CD4-positive, alpha-beta T cell treated with Interleukin-15 for 4 hours (primary cell): ENCODE measurements at regions not wholly inside any gene's neighbourhood (a gene's known extent, or its start where the extent isn't known, plus 50 kb on each side); places are given as distances from the start of the nearest gene placed in this dataset.

Experiments used
- DNase-seq: peaks from one replicate; pipeline ENCODE4 v3.0.0-alpha.2; 2020; ENCODE audit warnings: low spot score

GRCh38 chr4:66693694-66694093, 851.6 kb downstream of the CENPC start:
- DNase-seq: no peak

- no peak for DNase-seq
These were observed 854.2 kb downstream of the CENPC start for GRCh38 chr4:66691101-66691500.

- no peak for DNase-seq
These were observed 856.6 kb downstream of the CENPC start for GRCh38 chr4:66688674-66689073.

GRCh38 chr4:66687459-66687858, 857.8 kb downstream of the CENPC start:
- no peak for DNase-seq

GRCh38 chr4:66681962-66682361, 863.3 kb downstream of the CENPC start:
- DNase-seq: no peak

GRCh38 chr4:66667249-66667648, 878.1 kb downstream of the CENPC start:
- DNase-seq: no peak

GRCh38 chr4:66662620-66663019, 882.7 kb downstream of the CENPC start:
- no peak for DNase-seq

GRCh38 chr4:66658809-66659208, 886.5 kb downstream of the CENPC start:
- no peak for DNase-seq

- DNase-seq: no peak
These were observed 889.8 kb downstream of the CENPC start for GRCh38 chr4:66655505-66655904.

- DNase-seq: no peak
These were observed 891.4 kb downstream of the CENPC start for GRCh38 chr4:66653937-66654336.

GRCh38 chr4:66649236-66649635, 896.1 kb downstream of the CENPC start:
- no peak for DNase-seq

- DNase-seq: no peak
These were observed 897.4 kb downstream of the CENPC start for GRCh38 chr4:66647926-66648325.

GRCh38 chr4:66647476-66647875, 897.8 kb downstream of the CENPC start:
- no peak for DNase-seq

GRCh38 chr4:66640233-66640990, 904.9 kb downstream of the CENPC start:
- no peak for DNase-seq

GRCh38 chr4:66639361-66639760, 905.9 kb downstream of the CENPC start:
- no peak for DNase-seq

- DNase-seq: no peak
These were observed 909.0 kb downstream of the CENPC start for GRCh38 chr4:66636349-66636748.

GRCh38 chr4:66633477-66633876, 911.8 kb downstream of the CENPC start:
- no peak for DNase-seq

GRCh38 chr4:66629927-66630326, 915.4 kb downstream of the CENPC start:
- no peak for DNase-seq

- DNase-seq: no peak
These were observed 917.2 kb downstream of the CENPC start for GRCh38 chr4:66628146-66628545.

- DNase-seq: no peak
These were observed 919.8 kb downstream of the CENPC start for GRCh38 chr4:66625480-66625879.

- no peak for DNase-seq
These were observed 931.7 kb downstream of the CENPC start for GRCh38 chr4:66613591-66613990.

GRCh38 chr4:66609014-66609413, 936.3 kb downstream of the CENPC start:
- DNase-seq: no peak

- DNase-seq: no peak
These were observed 936.6 kb upstream of the EPHA5 start for GRCh38 chr4:66606908-66607307.

- DNase-seq: no peak
These were observed 935.9 kb upstream of the EPHA5 start for GRCh38 chr4:66606215-66606614.
